ENCODE measurements at regions not wholly inside any gene's neighbourhood (a gene's known extent, or its start where the extent isn't known, plus 50 kb on each side); places are given as distances from the start of the nearest gene placed in this dataset.

- DNase-seq (ENCODE audit: low read depth) = no peak
Measured at GRCh38 chr11:23680488-23681230, 816.2 kb upstream of the LUZP2 start.

DNA sequence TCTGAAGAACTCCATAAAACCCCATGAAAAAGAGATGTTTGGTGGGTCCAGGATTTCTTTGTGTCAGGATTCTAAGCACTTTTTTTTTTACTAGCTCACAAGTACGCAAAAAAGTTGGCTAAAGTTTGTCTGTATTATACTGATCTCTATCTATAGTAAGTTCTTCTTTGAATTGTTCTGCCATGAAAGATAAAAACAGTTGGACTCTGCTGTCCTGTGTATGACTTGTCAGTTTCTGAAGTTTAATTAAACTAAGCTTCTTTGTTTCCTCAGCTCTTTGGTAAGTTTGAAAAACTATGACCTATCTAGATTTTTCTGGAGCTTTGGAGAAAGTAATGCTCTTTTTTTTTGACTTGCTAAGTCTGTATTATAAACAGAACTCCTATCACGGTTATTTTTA is 812.2 kb upstream of the LUZP2 start:
- DNase-seq (ENCODE audit: low read depth) = no peak

DNA sequence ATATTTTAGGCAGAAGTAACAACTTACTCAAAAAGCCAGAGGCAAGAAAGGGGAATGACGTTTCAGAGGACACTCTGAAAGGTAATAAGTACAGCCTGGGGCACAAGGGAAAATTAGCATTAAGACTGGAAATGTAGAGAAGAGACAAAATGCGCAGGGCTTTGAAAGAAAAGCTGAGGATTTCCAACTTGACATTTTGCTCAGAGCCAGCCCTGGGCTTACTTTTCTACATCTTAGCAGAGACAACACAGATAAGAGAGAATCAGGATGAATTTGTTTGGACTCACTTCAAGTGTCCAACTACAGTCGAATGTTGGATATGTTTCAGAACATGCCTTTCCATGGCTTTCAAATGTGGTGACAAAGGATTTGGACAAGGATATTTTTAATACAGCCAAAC is 808.9 kb upstream of the LUZP2 start:
- no peak for DNase-seq (ENCODE audit: low read depth)

GRCh38 chr11:23688411-23688810 is 808.4 kb upstream of the LUZP2 start:
- DNase-seq (ENCODE audit: low read depth) = no peak

GRCh38 chr11:23688835-23689234 is 808.0 kb upstream of the LUZP2 start:
- no peak for DNase-seq (ENCODE audit: low read depth)

- DNase-seq (ENCODE audit: low read depth) = no peak
Measured at GRCh38 chr11:23696688-23697415, 800.0 kb upstream of the LUZP2 start.

- no peak for DNase-seq (ENCODE audit: low read depth)
Measured at GRCh38 chr11:23704183-23704582, 792.7 kb upstream of the LUZP2 start.

DNA sequence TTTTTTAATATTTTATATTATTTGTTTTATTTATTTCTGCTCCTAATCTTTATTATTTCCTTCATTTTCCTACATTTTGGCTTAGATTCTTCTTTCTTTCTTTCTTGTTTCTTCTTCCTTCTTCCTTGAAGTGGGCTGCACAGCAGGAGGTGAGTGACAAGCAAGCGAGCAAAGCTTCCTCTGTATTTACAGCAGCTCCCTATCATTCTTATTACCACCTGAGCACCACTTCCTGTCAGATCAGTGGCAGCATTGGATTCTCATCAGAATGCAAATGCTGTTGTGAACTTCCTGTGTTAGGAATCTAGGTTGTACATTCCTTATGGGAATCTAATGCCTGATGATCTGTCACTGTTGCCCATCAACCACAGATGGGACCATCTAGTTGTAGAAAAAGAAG is 784.9 kb upstream of the LUZP2 start:
- DNase-seq (ENCODE audit: low read depth) = no peak

- DNase-seq (ENCODE audit: low read depth) = no peak
Measured at GRCh38 chr11:23719016-23719415, 777.8 kb upstream of the LUZP2 start.

DNA sequence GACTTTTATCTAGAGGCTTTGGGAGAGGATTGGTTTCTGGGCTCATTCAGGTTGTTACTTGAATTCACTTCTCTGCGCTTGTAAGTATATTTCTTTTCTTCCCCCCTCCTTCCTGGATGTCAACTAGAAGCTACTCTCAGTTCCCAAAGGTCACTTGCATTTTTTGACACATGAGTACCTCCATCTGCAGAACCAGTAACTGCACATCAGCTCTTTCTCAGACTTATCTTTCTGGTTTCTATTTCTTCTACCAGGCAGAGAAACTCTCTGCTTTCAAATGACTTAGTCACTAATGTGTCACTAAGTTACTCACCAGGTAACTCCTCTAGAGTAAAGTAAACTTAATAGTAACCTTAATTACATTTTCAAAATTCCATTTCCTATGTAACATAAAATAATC is 773.0 kb upstream of the LUZP2 start:
- DNase-seq (ENCODE audit: low read depth) = no peak

- DNase-seq (ENCODE audit: low read depth) = no peak
Measured at GRCh38 chr11:23725752-23726151, 771.1 kb upstream of the LUZP2 start.

DNA sequence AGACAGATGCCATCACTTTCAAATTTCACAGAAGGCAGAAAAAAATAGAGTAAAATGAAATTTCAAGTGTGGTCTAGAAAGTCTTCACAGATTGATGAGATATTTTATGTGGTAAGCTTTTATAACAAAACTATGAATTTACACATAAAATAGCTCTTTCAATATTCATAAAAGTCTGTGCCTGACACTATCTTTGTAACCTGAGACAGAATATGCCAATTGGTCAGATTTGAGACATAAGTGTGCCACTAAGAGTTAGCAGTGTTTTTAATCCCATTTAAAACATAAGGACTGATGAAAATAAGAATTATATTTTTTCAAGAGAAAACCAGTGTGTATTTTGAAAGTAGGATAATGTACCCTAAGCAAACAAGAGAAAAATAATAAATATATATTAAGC is 769.5 kb upstream of the LUZP2 start:
- no peak for DNase-seq (ENCODE audit: low read depth)

GRCh38 chr11:23727794-23728193 is 769.1 kb upstream of the LUZP2 start:
- no peak for DNase-seq (ENCODE audit: low read depth)

DNA sequence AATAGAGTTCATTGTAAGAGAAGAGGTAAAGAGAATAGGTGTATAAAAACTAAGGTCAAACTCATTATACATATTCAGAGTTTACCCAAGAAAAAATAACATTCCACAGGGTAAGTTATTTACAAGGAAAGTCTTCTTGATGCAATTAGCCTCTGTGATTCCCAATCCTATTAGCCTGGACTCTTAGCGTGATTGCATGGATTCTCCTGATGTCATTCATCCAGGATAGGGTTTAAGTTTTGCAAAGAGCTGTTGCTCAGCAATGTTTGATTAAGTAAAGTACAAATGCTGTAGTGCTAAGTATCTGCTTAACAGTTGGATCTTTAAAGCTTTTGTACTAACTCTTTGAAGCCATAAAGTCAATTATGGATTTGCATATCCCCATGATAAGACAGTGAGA is 767.8 kb upstream of the LUZP2 start:
- DNase-seq (ENCODE audit: low read depth) = no peak

GRCh38 chr11:23730307-23730998 is 766.4 kb upstream of the LUZP2 start:
- DNase-seq (ENCODE audit: low read depth) = no peak

DNA sequence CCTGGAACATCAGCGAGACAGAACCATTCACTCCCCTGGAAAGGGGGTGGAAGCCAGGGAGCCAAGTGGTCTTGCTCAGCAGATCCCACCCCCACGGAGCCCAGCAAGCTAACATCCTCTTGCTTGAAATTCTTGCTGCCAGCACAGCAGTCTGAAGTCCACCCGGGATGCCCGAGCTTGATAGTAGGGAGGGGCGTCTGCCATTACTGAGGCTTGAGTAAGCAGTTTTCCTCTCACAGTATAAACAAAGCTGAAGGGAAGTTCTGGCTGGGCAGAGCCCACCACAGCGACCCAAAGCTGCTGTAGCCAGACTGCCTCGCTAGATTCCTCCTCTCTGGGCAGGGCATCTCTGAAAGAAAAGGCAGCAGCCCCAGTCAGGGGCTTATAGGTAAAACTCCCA is 764.8 kb upstream of the LUZP2 start:
- DNase-seq (ENCODE audit: low read depth) = no peak

DNA sequence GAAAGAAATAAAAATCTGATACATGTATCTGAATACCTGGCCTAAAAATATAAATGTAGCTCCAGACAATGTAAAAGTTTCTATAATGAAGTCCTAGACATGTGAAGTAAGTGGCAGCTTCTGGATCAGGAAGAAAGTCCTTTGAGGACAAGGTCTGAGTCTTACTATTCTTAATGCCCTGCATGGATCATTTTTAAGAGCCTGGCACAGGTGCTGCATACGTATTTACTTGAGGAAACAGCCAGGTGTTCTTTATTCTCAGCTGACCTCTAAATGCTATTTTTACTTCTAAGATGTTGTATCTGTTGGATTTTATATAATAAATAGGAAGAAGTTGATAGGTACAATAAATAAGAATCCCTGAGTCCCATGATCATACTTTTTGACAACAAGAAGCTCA is 750.0 kb upstream of the LUZP2 start:
- no peak for DNase-seq (ENCODE audit: low read depth)

- no peak for DNase-seq (ENCODE audit: low read depth)
Measured at GRCh38 chr11:23749762-23750430, 747.0 kb upstream of the LUZP2 start.

DNA sequence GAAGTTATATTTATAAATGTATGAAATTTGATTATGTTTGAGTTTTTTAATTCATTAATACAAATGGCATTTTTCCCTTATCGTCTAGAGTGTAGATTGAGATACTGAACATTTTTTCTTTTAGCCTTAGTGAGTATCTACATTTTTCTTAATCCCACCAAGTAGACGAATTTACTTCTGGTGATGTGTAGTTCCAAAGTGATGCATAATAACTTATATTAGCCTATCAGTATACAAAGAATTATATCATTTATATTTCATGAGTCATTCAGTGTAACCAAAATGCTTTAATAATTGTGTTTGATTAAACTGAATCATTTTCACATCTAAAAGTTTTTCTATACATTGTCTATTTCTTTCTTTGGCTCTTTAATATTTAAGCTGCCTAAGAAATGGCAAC is 745.6 kb upstream of the LUZP2 start:
- no peak for DNase-seq (ENCODE audit: low read depth)

DNA sequence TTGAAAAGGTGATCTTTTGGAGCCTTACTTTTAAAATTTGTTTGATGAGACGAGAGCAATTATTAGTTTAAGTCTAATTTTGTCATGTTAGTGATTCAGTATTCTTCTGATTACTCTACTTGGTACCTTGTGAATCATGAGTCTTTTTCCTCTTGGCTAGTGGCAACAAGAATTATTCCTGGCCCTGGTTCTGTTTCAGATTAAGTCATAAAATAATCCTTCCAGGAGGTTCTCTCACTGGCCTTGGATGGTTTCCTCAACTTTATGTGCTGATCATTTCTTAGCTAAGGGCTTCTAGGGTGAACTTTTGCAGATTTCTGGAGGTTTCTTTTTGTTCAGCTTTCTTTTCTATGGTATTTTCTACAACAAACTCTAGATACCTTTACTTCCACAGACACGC is 741.8 kb upstream of the LUZP2 start:
- no peak for DNase-seq (ENCODE audit: low read depth)

DNA sequence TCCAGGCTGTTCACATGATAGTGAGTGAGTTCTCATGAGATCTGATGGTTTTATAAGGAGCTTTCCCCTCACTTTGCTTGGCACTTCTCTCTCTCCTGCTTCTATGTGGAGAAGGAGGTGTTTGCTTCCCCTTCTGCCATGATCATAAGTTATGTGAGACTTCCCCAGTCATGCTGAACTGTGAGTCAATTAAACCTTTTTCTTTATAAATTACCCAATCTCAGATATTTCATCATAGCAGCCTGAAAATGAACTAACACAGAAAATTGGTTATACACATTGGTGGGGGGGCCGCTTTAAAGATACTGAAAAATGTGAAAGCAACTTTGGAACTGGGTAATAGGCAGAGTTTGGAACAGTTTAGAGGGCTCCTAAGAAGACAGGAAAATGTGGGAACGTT is 741.1 kb upstream of the LUZP2 start:
- no peak for DNase-seq (ENCODE audit: low read depth)

DNA sequence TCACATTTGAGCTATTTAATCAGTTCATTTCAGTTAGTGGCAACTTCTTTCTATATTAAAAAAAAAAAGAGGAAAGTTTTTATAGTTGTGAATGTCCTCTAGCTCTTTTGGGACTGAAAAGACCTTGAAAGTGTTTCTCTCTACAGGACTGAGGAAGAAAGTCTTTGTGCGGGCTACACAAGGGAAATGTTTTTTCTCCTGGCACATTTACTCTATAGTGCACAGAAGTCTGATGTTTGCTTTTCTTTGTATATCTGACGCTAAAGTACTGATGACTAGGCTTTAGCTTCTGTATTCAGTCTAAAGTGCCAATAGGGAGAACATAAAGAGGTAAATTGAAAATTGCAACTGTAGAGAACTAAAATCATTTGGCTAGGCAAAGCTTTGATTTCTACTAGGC is 737.4 kb upstream of the LUZP2 start:
- DNase-seq (ENCODE audit: low read depth) = no peak

DNA sequence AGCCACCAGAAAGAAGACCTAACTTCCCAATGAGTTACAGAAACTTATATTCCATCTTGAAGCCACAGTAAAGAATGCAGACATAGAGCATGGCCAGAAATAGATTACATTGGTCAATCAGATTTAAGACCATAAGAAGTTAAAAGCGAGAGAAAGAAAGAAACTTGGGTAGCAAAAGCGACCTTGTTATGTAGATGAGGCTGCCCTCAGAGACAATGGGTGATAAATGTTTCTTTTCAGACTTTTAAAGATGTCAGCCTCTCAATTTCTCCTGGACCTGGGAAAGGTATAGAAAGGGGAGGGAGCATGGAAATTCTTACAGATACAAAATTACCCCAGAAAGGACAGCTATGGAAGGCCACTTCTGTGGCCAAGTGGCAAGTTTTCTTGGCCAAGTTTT is 732.6 kb upstream of the LUZP2 start:
- no peak for DNase-seq (ENCODE audit: low read depth)
